Upper lobe of left lung (tissue), 4 donors: ENCODE measurements at regions not wholly inside any gene's neighbourhood (a gene's known extent, or its start where the extent isn't known, plus 50 kb on each side); places are given as distances from the start of the nearest gene placed in this dataset.

Experiments
- EP300 ChIP-seq, 4 donors: sonication (generic); formaldehyde crosslinking; IDR thresholded peaks; one replicate each; pipeline ENCODE4 v1.5.1; 2017; ENCODE audit warnings: antibody characterized with exemption in 4 of 4, control low read depth in 2 of 4
- POLR2A ChIP-seq, 4 donors: fragments of 450-650 bp; IDR thresholded peaks; one replicate each; pipeline ENCODE4 v1.5.1; 2016 to 2017; ENCODE audit warnings: antibody characterized with exemption in 4 of 4, mild to moderate bottlenecking in 2 of 4
- POLR2AphosphoS5 ChIP-seq, 2 donors: sonication (generic); formaldehyde crosslinking; IDR thresholded peaks; one replicate each; pipeline ENCODE4 v1.5.1; 2017; ENCODE audit warnings: antibody characterized with exemption in 2 of 2
- TF ChIP-seq, protein P1 (sequence below), 6 experiments: fragments of 450-650 bp in 4 of 6; fragments of 200-600 bp in 2 of 6; sonication (generic) in 2 of 6; IDR thresholded peaks; one replicate each; pipeline ENCODE4 v1.5.1; 2016 to 2019; ENCODE audit warnings: antibody characterized with exemption in 6 of 6

DNA sequence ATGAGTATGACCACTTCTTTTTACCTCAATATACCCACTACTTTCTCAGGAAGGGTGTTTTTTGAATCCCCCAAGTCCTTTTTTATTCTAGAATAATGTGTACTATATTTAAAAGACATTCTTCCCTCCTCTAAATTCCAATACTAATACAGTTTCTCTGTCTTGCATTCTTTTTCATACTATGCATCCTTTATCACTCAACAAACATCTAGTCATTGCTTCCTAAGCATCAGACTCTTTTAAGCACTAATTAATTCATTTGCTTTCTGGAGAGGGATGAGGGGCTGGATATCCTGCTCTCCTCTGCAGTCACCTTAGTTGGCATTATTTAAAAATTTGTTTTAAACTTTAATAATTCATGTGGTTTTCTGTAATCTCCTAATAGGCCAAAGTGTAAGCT is 838.8 kb downstream of the KCNT2 start:
- TF ChIP-seq, protein P1, sequence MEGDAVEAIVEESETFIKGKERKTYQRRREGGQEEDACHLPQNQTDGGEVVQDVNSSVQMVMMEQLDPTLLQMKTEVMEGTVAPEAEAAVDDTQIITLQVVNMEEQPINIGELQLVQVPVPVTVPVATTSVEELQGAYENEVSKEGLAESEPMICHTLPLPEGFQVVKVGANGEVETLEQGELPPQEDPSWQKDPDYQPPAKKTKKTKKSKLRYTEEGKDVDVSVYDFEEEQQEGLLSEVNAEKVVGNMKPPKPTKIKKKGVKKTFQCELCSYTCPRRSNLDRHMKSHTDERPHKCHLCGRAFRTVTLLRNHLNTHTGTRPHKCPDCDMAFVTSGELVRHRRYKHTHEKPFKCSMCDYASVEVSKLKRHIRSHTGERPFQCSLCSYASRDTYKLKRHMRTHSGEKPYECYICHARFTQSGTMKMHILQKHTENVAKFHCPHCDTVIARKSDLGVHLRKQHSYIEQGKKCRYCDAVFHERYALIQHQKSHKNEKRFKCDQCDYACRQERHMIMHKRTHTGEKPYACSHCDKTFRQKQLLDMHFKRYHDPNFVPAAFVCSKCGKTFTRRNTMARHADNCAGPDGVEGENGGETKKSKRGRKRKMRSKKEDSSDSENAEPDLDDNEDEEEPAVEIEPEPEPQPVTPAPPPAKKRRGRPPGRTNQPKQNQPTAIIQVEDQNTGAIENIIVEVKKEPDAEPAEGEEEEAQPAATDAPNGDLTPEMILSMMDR (IDR thresholded peaks at IDR 0.05) = no peak
- TF ChIP-seq EP300 (IDR thresholded peaks at IDR 0.05) (no peak), POLR2AphosphoS5 (IDR thresholded peaks at IDR 0.05) (no peak), POLR2A (IDR thresholded peaks at IDR 0.05) (no peak)
